Mucosa of descending colon (tissue), 3 donors: ENCODE measurements at regions not wholly inside any gene's neighbourhood (a gene's known extent, or its start where the extent isn't known, plus 50 kb on each side); places are given as distances from the start of the nearest gene placed in this dataset.

ENCODE experiments used
- ATAC-seq: fragments of 200-7000 bp; cut with Tn5 transposase; one replicate; pipeline ENCODE4 v1.9.1; 2020; ENCODE audit warnings: mild to moderate bottlenecking, moderate library complexity
- DNase-seq, 3 donors: peaks; one replicate each; pipeline ENCODE4 v3.0.0-alpha.2; 2020
- H3K36me3 ChIP-seq: fragments of 200-600 bp; one replicate; pipeline ENCODE4 v1.8.0; 2021; ENCODE audit warnings: low read depth, mild to moderate bottlenecking
- H3K4me1 ChIP-seq: fragments of 200-600 bp; one replicate; pipeline ENCODE4 v1.8.0; 2021; ENCODE audit warnings: low read depth, mild to moderate bottlenecking
- H3K4me3 ChIP-seq: fragments of 200-600 bp; one replicate; pipeline ENCODE4 v1.8.0; 2021; ENCODE audit warnings: mild to moderate bottlenecking
- H3K9me3 ChIP-seq: fragments of 200-600 bp; one replicate; pipeline ENCODE4 v1.8.0; 2021; ENCODE audit warnings: mild to moderate bottlenecking
- CTCF ChIP-seq: fragments of 200-600 bp; IDR thresholded peaks from one replicate; pipeline ENCODE4 v1.8.0; 2022; ENCODE audit warnings: antibody characterized with exemption, mild to moderate bottlenecking
- intact Hi-C, 2 donors: fragments of 100-400 bp; cut with DNase I in 1 of 2; cut with micrococcal nuclease in 1 of 2; formaldehyde crosslinking; loops; one replicate each; pipeline versions ENCODE4 v1.11.0 to v1.11.1; 2022; cut with DNase I, micrococcal nuclease
- donor health status: DM: no; HTN: no; CAD: no; lungs with moderate emphysema.
- donor health status: DM: no; HTN: no; CAD: no.
- donor health status: DM: no; HTN: yes; CAD: no.

- H3K4me1 ChIP-seq, result no peaks in the 10 kb centered on the region
- no peak for TF ChIP-seq CTCF
- H3K4me3 ChIP-seq, result no peak overlapping the region
- intact Hi-C loops, result no loop called here
- H3K9me3 ChIP-seq, result no peaks in the 10 kb centered on the region
- no peak for DNase-seq
- ATAC-seq, result no peak
- no peaks in the 10 kb centered on the region for H3K36me3 ChIP-seq
These were observed 178.2 kb downstream of the BCL11B start for GRCh38 chr14:99093532-99094517.

- H3K9me3 ChIP-seq, result no peaks in the 10 kb centered on the region
- intact Hi-C loops, result no loop called here
- ATAC-seq (no peak), DNase-seq (no peak)
- H3K36me3 ChIP-seq, result no peaks in the 10 kb centered on the region
- TF ChIP-seq CTCF, result no peak
- H3K4me3 ChIP-seq, result no peak overlapping the region
- H3K4me1 ChIP-seq, result no peaks in the 10 kb centered on the region
These were observed 177.1 kb downstream of the BCL11B start for GRCh38 chr14:99094901-99095300.

- DNase-seq (no peak), ATAC-seq (no peak)
- no peak for TF ChIP-seq CTCF
- intact Hi-C loops, result no loop called here
- no peaks in the 10 kb centered on the region for H3K9me3 ChIP-seq
- no peak overlapping the region for H3K4me3 ChIP-seq
- no peaks in the 10 kb centered on the region for H3K36me3 ChIP-seq
- no peaks in the 10 kb centered on the region for H3K4me1 ChIP-seq
These were observed 176.6 kb downstream of the BCL11B start for GRCh38 chr14:99095369-99095768.

- Histone ChIP-seq H3K9me3 (no peaks in the 10 kb centered on the region), H3K36me3 (no peaks in the 10 kb centered on the region), H3K4me1 (no peaks in the 10 kb centered on the region), H3K4me3 (no peak overlapping the region)
- TF ChIP-seq CTCF, result no peak
- intact Hi-C loops, result no loop called here
- ATAC-seq (no peak), DNase-seq (no peak)
These were observed 173.8 kb downstream of the BCL11B start for GRCh38 chr14:99098199-99098598.

GRCh38 chr14:99099051-99099787, 172.8 kb downstream of the BCL11B start:
- Histone ChIP-seq H3K36me3 (no peaks in the 10 kb centered on the region), H3K9me3 (no peaks in the 10 kb centered on the region), H3K4me3 (no peak overlapping the region), H3K4me1 (no peaks in the 10 kb centered on the region)
- no peak for DNase-seq
- no peak for ATAC-seq
- intact Hi-C loops, result no loop called here
- no peak for TF ChIP-seq CTCF
